Trophoblast cell (in vitro differentiated cells and primary cell): ENCODE measurements at regions not wholly inside any gene's neighbourhood (a gene's known extent, or its start where the extent isn't known, plus 50 kb on each side); places are given as distances from the start of the nearest gene placed in this dataset.

Experiments used
- DNase-seq, 2 donors: peaks; one replicate each; pipeline ENCODE4 v3.0.0-alpha.2; 2016
- H2AFZ ChIP-seq: 2 replicates; pipeline ENCODE4 v1.6.1; 2013; ENCODE audit warnings: low read length, moderate library complexity, mild to moderate bottlenecking; ENCODE audit not compliant: insufficient read depth, poor library complexity
- H2AK5ac ChIP-seq: 2 replicates; pipeline ENCODE4 v1.6.1; 2013; ENCODE audit warnings: mild to moderate bottlenecking, low read length
- H2BK120ac ChIP-seq: 2 replicates; pipeline ENCODE4 v1.6.1; 2013; ENCODE audit warnings: low read length, mild to moderate bottlenecking, moderate library complexity; ENCODE audit not compliant: insufficient read depth, poor library complexity
- H2BK12ac ChIP-seq: 2 replicates; pipeline ENCODE4 v1.6.1; 2013; ENCODE audit warnings: mild to moderate bottlenecking, low read length, moderate library complexity
- H2BK5ac ChIP-seq: 2 replicates; pipeline ENCODE4 v1.6.1; 2013; ENCODE audit warnings: low read length, low read depth, moderate library complexity, mild to moderate bottlenecking; ENCODE audit not compliant: poor library complexity
- H3K14ac ChIP-seq: 2 replicates; pipeline ENCODE4 v1.6.1; 2013; ENCODE audit warnings: mild to moderate bottlenecking, low read length
- H3K18ac ChIP-seq: 2 replicates; pipeline ENCODE4 v1.6.1; 2013; ENCODE audit warnings: mild to moderate bottlenecking, low read length
- H3K23ac ChIP-seq: 2 replicates; pipeline ENCODE4 v1.6.1; 2013; ENCODE audit warnings: low read length
- H3K27ac ChIP-seq: 2 replicates; pipeline ENCODE4 v1.5.1; 2013; ENCODE audit warnings: low read depth, mild to moderate bottlenecking, inconsistent platforms, low read length, moderate library complexity
- H3K27me3 ChIP-seq: 2 replicates; pipeline ENCODE4 v1.6.1; 2013; ENCODE audit warnings: inconsistent platforms, mild to moderate bottlenecking, low read length, moderate library complexity; ENCODE audit not compliant: insufficient read depth
- H3K36me3 ChIP-seq, 2 experiments: 1 replicate in 1 of 2; 2 replicates in 1 of 2; pipeline ENCODE4 v1.6.1; 2013; ENCODE audit warnings: low read length in 2 of 2, mild to moderate bottlenecking in 2 of 2, moderate library complexity in 1 of 2; ENCODE audit not compliant: insufficient read depth in 2 of 2, control insufficient read depth in 1 of 2
- H3K4ac ChIP-seq: 2 replicates; pipeline ENCODE4 v1.6.1; 2013; ENCODE audit warnings: low read depth, mild to moderate bottlenecking, low read length, moderate library complexity
- H3K4me1 ChIP-seq, 2 experiments: 1 replicate in 1 of 2; 2 replicates in 1 of 2; pipeline ENCODE4 v1.6.1; 2013; ENCODE audit warnings: low read length in 2 of 2, mild to moderate bottlenecking in 2 of 2, moderate library complexity in 1 of 2; ENCODE audit not compliant: insufficient read depth in 2 of 2, control insufficient read depth in 1 of 2
- H3K4me2 ChIP-seq: 2 replicates; pipeline ENCODE4 v1.6.1; 2013; ENCODE audit warnings: inconsistent platforms, mild to moderate bottlenecking, low read length, moderate library complexity
- H3K4me3 ChIP-seq: 2 replicates; pipeline ENCODE4 v1.5.1; 2013; ENCODE audit warnings: mild to moderate bottlenecking, low read depth, low read length, inconsistent platforms
- H3K79me1 ChIP-seq: one replicate; pipeline ENCODE4 v1.6.1; 2013; ENCODE audit warnings: low read length
- H3K79me2 ChIP-seq: 2 replicates; pipeline ENCODE4 v1.6.1; 2013; ENCODE audit warnings: low read length, mild to moderate bottlenecking; ENCODE audit not compliant: control insufficient read depth, insufficient read depth, poor library complexity
- H3K9ac ChIP-seq: 2 replicates; pipeline ENCODE4 v1.6.1; 2013; ENCODE audit warnings: mild to moderate bottlenecking, low read length
- H3K9me3 ChIP-seq: 2 replicates; pipeline ENCODE4 v1.6.1; 2013; ENCODE audit warnings: low read depth, mild to moderate bottlenecking, control low read depth, inconsistent platforms, low read length; ENCODE audit not compliant: insufficient read depth
- H4K12ac ChIP-seq: 2 replicates; pipeline ENCODE4 v1.6.1; 2013; ENCODE audit warnings: low read depth, mild to moderate bottlenecking, low read length, moderate library complexity
- H4K8ac ChIP-seq: 2 replicates; pipeline ENCODE4 v1.6.1; 2013; ENCODE audit warnings: low read depth, mild to moderate bottlenecking, low read length, moderate library complexity
- H4K91ac ChIP-seq: one replicate; pipeline ENCODE4 v1.6.1; 2013; ENCODE audit warnings: low read depth, mild to moderate bottlenecking, low read length, moderate library complexity
- whole genome bisulfite sequencing: extraction: QIAGEN DNeasy Blood & Tissue Kit; methylation state at CpG from one replicate; pipeline ENCODE4 v1.1.7; 2013; ENCODE audit warnings: missing lambda C conversion rate; ENCODE audit not compliant: insufficient read length, insufficient coverage; ENCODE audit errors: extremely low coverage; 5-methylcytosine and 5-hydroxymethylcytosine counted together

GRCh38 chr22:48247829-48248228 lies 1485.4 kb downstream of the TBC1D22A start:
- no peak for DNase-seq
- H3K18ac ChIP-seq = no peak overlapping the region
- H3K27ac ChIP-seq = no peak overlapping the region
- H2AFZ ChIP-seq = no peak overlapping the region
- no peak overlapping the region for H3K23ac ChIP-seq
- H3K36me3 ChIP-seq = no peaks in the 10 kb centered on the region
- no CpG with 5 or more reads among the region's 7 CpGs for WGBS
- H4K91ac ChIP-seq = no peak overlapping the region
- H3K4ac ChIP-seq = no peak overlapping the region
- H2BK12ac ChIP-seq = no peak overlapping the region
- no peaks in the 10 kb centered on the region for H3K27me3 ChIP-seq
- H3K79me1 ChIP-seq = no peaks in the 10 kb centered on the region
- no peak overlapping the region for H3K14ac ChIP-seq
- H3K79me2 ChIP-seq = no peaks in the 10 kb centered on the region
- no peak overlapping the region for H4K12ac ChIP-seq
- H3K9ac ChIP-seq = no peak overlapping the region
- H4K8ac ChIP-seq = no peak overlapping the region
- H3K9me3 ChIP-seq = no peaks in the 10 kb centered on the region
- H3K4me2 ChIP-seq = no peak overlapping the region
- no peak overlapping the region for H2BK120ac ChIP-seq
- no peak overlapping the region for H3K4me3 ChIP-seq
- no peak overlapping the region for H2BK5ac ChIP-seq
- no peak overlapping the region for H2AK5ac ChIP-seq
- H3K4me1 ChIP-seq = no peaks in the 10 kb centered on the region

DNA sequence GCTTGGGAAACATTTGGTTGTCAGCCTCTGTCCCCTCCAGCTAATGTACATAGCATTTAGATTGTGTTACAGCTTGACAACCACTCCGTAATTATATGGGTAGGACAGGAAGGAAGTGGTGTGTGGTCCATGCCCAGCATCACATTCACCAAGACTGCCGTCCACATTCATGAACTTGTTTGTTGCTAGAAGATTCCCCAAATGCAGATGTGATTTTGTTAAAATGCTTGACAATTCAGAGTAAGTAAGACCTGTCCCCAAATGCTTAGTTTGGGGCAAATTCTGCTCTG lies 1482.7 kb downstream of the TBC1D22A start:
- Histone ChIP-seq H3K27ac (no peak overlapping the region), H2BK12ac (no peak overlapping the region), H4K12ac (no peak overlapping the region), H4K8ac (no peak overlapping the region), H3K4me2 (no peak overlapping the region), H2AFZ (no peak overlapping the region), H3K4ac (no peak overlapping the region), H3K4me3 (no peak overlapping the region), H3K36me3 (no peaks in the 10 kb centered on the region), H3K23ac (no peak overlapping the region), H3K4me1 (peaks cover 2 to 3% of the 10 kb centered on the region in 2 experiments), H3K79me1 (no peaks in the 10 kb centered on the region), H3K9ac (no peak overlapping the region), H2BK5ac (no peak overlapping the region), H3K18ac (no peak overlapping the region), H3K27me3 (no peaks in the 10 kb centered on the region), H3K14ac (no peak overlapping the region), H3K9me3 (peaks cover 4% of the 10 kb centered on the region), H2BK120ac (no peak overlapping the region), H2AK5ac (no peak overlapping the region), H3K79me2 (no peaks in the 10 kb centered on the region), H4K91ac (no peak overlapping the region)
- DNase-seq = no peak
- WGBS = no CpG with 5 or more reads among the region's 2 CpGs

- no peak overlapping the region for H2BK12ac ChIP-seq
- H2AFZ ChIP-seq = no peak overlapping the region
- no peaks in the 10 kb centered on the region for H3K79me1 ChIP-seq
- no peak overlapping the region for H3K14ac ChIP-seq
- no peak overlapping the region for H3K9ac ChIP-seq
- WGBS = no CpG with 5 or more reads among the region's 33 CpGs
- no peak overlapping the region for H3K18ac ChIP-seq
- H2BK5ac ChIP-seq = no peak overlapping the region
- no peak for DNase-seq
- no peak overlapping the region for H2AK5ac ChIP-seq
- no peak overlapping the region for H3K4ac ChIP-seq
- peaks cover 3 to 7% of the 10 kb centered on the region in 2 experiments for H3K4me1 ChIP-seq
- no peak overlapping the region for H2BK120ac ChIP-seq
- peaks cover 4% of the 10 kb centered on the region for H3K9me3 ChIP-seq
- no peaks in the 10 kb centered on the region for H3K36me3 ChIP-seq
- no peaks in the 10 kb centered on the region for H3K79me2 ChIP-seq
- H4K12ac ChIP-seq = no peak overlapping the region
- H4K8ac ChIP-seq = no peak overlapping the region
- no peak overlapping the region for H3K23ac ChIP-seq
- H3K27me3 ChIP-seq = no peaks in the 10 kb centered on the region
- H3K4me2 ChIP-seq = no peak overlapping the region
- H3K4me3 ChIP-seq = no peak overlapping the region
- no peak overlapping the region for H3K27ac ChIP-seq
- no peak overlapping the region for H4K91ac ChIP-seq
Observed at GRCh38 chr22:48244388-48245195, 1482.1 kb downstream of the TBC1D22A start.

DNA sequence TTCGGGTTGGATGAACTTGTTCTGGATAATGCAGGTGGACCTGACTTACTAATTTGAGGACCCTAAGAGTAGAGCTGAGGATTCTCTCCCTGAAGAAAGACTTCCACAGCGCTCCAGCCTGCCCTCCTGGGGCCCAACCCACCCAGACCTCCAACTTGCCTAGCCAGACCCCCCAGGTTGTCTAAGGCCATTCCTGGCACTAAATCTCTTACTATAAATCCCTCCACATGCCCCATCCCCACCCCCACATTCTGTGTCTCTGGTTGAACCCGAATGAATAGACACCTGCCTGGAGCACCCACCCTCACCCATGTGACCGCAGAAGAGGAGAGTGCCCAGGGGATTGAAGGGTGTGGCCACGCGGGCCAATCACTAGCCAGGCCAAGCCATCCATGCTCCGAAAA lies 1480.0 kb downstream of the TBC1D22A start:
- no peak overlapping the region for H3K9ac ChIP-seq
- H3K18ac ChIP-seq = no peak overlapping the region
- WGBS = no CpG with 5 or more reads among the region's 7 CpGs
- H3K4me3 ChIP-seq = no peak overlapping the region
- H3K9me3 ChIP-seq = peaks cover 6% of the 10 kb centered on the region
- H3K4me1 ChIP-seq = peaks cover 9 to 13% of the 10 kb centered on the region in 2 experiments
- H3K36me3 ChIP-seq = no peaks in the 10 kb centered on the region
- H2BK5ac ChIP-seq = no peak overlapping the region
- DNase-seq = no peak
- no peak overlapping the region for H4K91ac ChIP-seq
- H3K23ac ChIP-seq = no peak overlapping the region
- no peak overlapping the region for H4K8ac ChIP-seq
- H3K14ac ChIP-seq = no peak overlapping the region
- H2AFZ ChIP-seq = no peak overlapping the region
- no peak overlapping the region for H2AK5ac ChIP-seq
- H4K12ac ChIP-seq = no peak overlapping the region
- H3K79me1 ChIP-seq = no peaks in the 10 kb centered on the region
- no peak overlapping the region for H3K4me2 ChIP-seq
- no peaks in the 10 kb centered on the region for H3K79me2 ChIP-seq
- no peaks in the 10 kb centered on the region for H3K27me3 ChIP-seq
- H2BK120ac ChIP-seq = no peak overlapping the region
- H3K4ac ChIP-seq = no peak overlapping the region
- H3K27ac ChIP-seq = no peak overlapping the region
- no peak overlapping the region for H2BK12ac ChIP-seq
